H9 (cell line): ENCODE measurements at regions not wholly inside any gene's neighbourhood (a gene's known extent, or its start where the extent isn't known, plus 50 kb on each side); places are given as distances from the start of the nearest gene placed in this dataset.

Experiments
- DNase-seq: peaks from one replicate; pipeline ENCODE4 v3.0.0-alpha.2; 2017
- H2AFZ ChIP-seq: one replicate; pipeline ENCODE4 v1.6.1; 2013; ENCODE audit warnings: mild to moderate bottlenecking, low read length, control low read depth, moderate library complexity
- H2AK5ac ChIP-seq: 2 replicates; pipeline ENCODE4 v1.6.1; 2013; ENCODE audit warnings: low read length, control low read depth, mixed read lengths; ENCODE audit not compliant: insufficient read length
- H2BK120ac ChIP-seq: one replicate; pipeline ENCODE4 v1.6.1; 2013; ENCODE audit warnings: low read depth, mild to moderate bottlenecking, low read length, control low read depth, inconsistent platforms; ENCODE audit not compliant: poor library complexity, severe bottlenecking
- H2BK12ac ChIP-seq: 2 replicates; pipeline ENCODE4 v1.6.1; 2013; ENCODE audit warnings: low read length, control low read depth, mixed read lengths, low read depth; ENCODE audit not compliant: insufficient read length
- H2BK15ac ChIP-seq: 2 replicates; pipeline ENCODE4 v1.6.1; 2013; ENCODE audit warnings: low read depth, low read length, control low read depth
- H2BK20ac ChIP-seq: one replicate; pipeline ENCODE4 v1.6.1; 2013; ENCODE audit warnings: low read depth, mild to moderate bottlenecking, low read length, control low read depth, inconsistent platforms; ENCODE audit not compliant: poor library complexity, severe bottlenecking
- H2BK5ac ChIP-seq: 2 replicates; pipeline ENCODE4 v1.6.1; 2013; ENCODE audit warnings: low read length, control low read depth, mixed read lengths; ENCODE audit not compliant: insufficient read length
- H3K14ac ChIP-seq: 2 replicates; pipeline ENCODE4 v1.6.1; 2013; ENCODE audit warnings: low read length, control low read depth; ENCODE audit not compliant: insufficient read depth
- H3K18ac ChIP-seq: 2 replicates; pipeline ENCODE4 v1.6.1; 2013; ENCODE audit warnings: low read depth, mild to moderate bottlenecking, mixed read lengths, low read length, control low read depth; ENCODE audit not compliant: insufficient read length
- H3K23ac ChIP-seq: 2 replicates; pipeline ENCODE4 v1.6.1; 2013; ENCODE audit warnings: low read length, control low read depth, mixed read lengths, low read depth; ENCODE audit not compliant: insufficient read length
- H3K23me2 ChIP-seq: 2 replicates; pipeline ENCODE4 v1.6.1; 2013; ENCODE audit warnings: low read depth, mild to moderate bottlenecking, mixed read lengths, low read length, control low read depth; ENCODE audit not compliant: insufficient read length, poor library complexity, severe bottlenecking
- H3K27ac ChIP-seq: 2 replicates; pipeline ENCODE4 v1.5.1; 2013; ENCODE audit warnings: low read length, control low read depth, mixed read lengths, low read depth; ENCODE audit not compliant: insufficient read length
- H3K27me3 ChIP-seq: 2 replicates; pipeline ENCODE4 v1.6.1; 2013; ENCODE audit warnings: low read length, control low read depth, inconsistent platforms; ENCODE audit not compliant: insufficient read depth
- H3K4ac ChIP-seq: 2 replicates; pipeline ENCODE4 v1.6.1; 2013; ENCODE audit warnings: low read depth, mild to moderate bottlenecking, control low read depth, inconsistent platforms, low read length, moderate library complexity
- H3K4me1 ChIP-seq: 2 replicates; pipeline ENCODE4 v1.6.1; 2013; ENCODE audit warnings: low read length, control low read depth, inconsistent platforms; ENCODE audit not compliant: insufficient read depth
- H3K4me2 ChIP-seq: 2 replicates; pipeline ENCODE4 v1.6.1; 2013; ENCODE audit warnings: low read length, control low read depth, mixed read lengths; ENCODE audit not compliant: insufficient read length, insufficient read depth
- H3K56ac ChIP-seq: 2 replicates; pipeline ENCODE4 v1.6.1; 2013; ENCODE audit warnings: low read depth, mild to moderate bottlenecking, mixed read lengths, low read length, control low read depth; ENCODE audit not compliant: insufficient read length
- H3K79me1 ChIP-seq: 2 replicates; pipeline ENCODE4 v1.6.1; 2013; ENCODE audit warnings: low read depth, mild to moderate bottlenecking, moderate library complexity, low read length, control low read depth, inconsistent platforms; ENCODE audit not compliant: insufficient read depth, poor library complexity, severe bottlenecking
- H3K79me2 ChIP-seq: 2 replicates; pipeline ENCODE4 v1.6.1; 2013; ENCODE audit warnings: low read length, control low read depth, inconsistent platforms; ENCODE audit not compliant: insufficient read depth
- H3K9ac ChIP-seq: 2 replicates; pipeline ENCODE4 v1.6.1; 2013; ENCODE audit warnings: low read length, control low read depth, mixed read lengths; ENCODE audit not compliant: insufficient read length; ENCODE audit errors: extremely low read depth
- H3K9me3 ChIP-seq: one replicate; pipeline ENCODE4 v1.6.1; 2013; ENCODE audit warnings: low read depth, low read length, inconsistent platforms; ENCODE audit not compliant: control insufficient read depth
- H3T11ph ChIP-seq: one replicate; pipeline ENCODE4 v1.6.1; 2013; ENCODE audit warnings: mild to moderate bottlenecking, low read length, control low read depth, inconsistent platforms
- H4K20me1 ChIP-seq: one replicate; pipeline ENCODE4 v1.6.1; 2013; ENCODE audit not compliant: control insufficient read depth, insufficient read length, insufficient read depth
- H4K5ac ChIP-seq: 2 replicates; pipeline ENCODE4 v1.6.1; 2013; ENCODE audit warnings: low read depth, mild to moderate bottlenecking, mixed read lengths, low read length, control low read depth; ENCODE audit not compliant: insufficient read length
- H4K8ac ChIP-seq: replicated peaks from 2 replicates; pipeline ENCODE4 v1.6.1; 2013; ENCODE audit warnings: low read length, control low read depth, mixed read lengths, low read depth; ENCODE audit not compliant: insufficient read length
- H4K91ac ChIP-seq: 2 replicates; pipeline ENCODE4 v1.6.1; 2013; ENCODE audit warnings: low read depth, mild to moderate bottlenecking, moderate library complexity, mixed read lengths, low read length, control low read depth; ENCODE audit not compliant: insufficient read length
- H3K27ac Mint-ChIP-seq, 3 experiments: 2 replicates in 2 of 3; 3 replicates in 1 of 3; pipeline ENCODE4 v1.8.0; 2020 to 2021; ENCODE audit warnings: mixed read lengths in 3 of 3, mild to moderate bottlenecking in 1 of 3, moderate library complexity in 1 of 3
- H3K27me3 Mint-ChIP-seq: 2 replicates; pipeline ENCODE4 v1.8.0; 2021; ENCODE audit warnings: low read depth, mild to moderate bottlenecking, moderate library complexity, mixed read lengths
- H3K36me3 Mint-ChIP-seq, 3 experiments: 2 replicates in 2 of 3; 3 replicates in 1 of 3; pipeline ENCODE4 v1.8.0; 2020 to 2021; ENCODE audit warnings: low read depth in 3 of 3, mixed read lengths in 3 of 3; ENCODE audit not compliant: insufficient read depth in 1 of 3
- H3K4me1 Mint-ChIP-seq, 2 experiments: 2 replicates each; pipeline ENCODE4 v1.8.0; 2020; ENCODE audit warnings: mixed read lengths in 2 of 2
- H3K4me3 Mint-ChIP-seq, 2 experiments: 2 replicates in 1 of 2; 3 replicates in 1 of 2; pipeline ENCODE4 v1.8.0; 2020 to 2021; ENCODE audit warnings: mild to moderate bottlenecking in 2 of 2, mixed read lengths in 2 of 2, moderate library complexity in 1 of 2
- H3K9me3 Mint-ChIP-seq, 2 experiments: 2 replicates in 1 of 2; 3 replicates in 1 of 2; pipeline ENCODE4 v1.8.0; 2020; ENCODE audit warnings: mild to moderate bottlenecking in 2 of 2, mixed read lengths in 2 of 2, moderate library complexity in 1 of 2
- WGBS: extraction: QIAGEN DNeasy Blood & Tissue Kit; methylation state at CpG from one replicate; pipeline ENCODE4 v1.1.7; 2013; ENCODE audit warnings: missing lambda C conversion rate, low lambda C conversion rate, mixed read lengths; ENCODE audit not compliant: insufficient read length; ENCODE audit errors: extremely low coverage; 5-methylcytosine and 5-hydroxymethylcytosine counted together
- TF ChIP-seq, protein P1 (sequence below): fragments of 200-600 bp; sonication (generic); conservative IDR thresholded peaks from 3 replicates; pipeline ENCODE4 v1.8.0; 2021; ENCODE audit warnings: antibody characterized with exemption, mild to moderate bottlenecking

DNA sequence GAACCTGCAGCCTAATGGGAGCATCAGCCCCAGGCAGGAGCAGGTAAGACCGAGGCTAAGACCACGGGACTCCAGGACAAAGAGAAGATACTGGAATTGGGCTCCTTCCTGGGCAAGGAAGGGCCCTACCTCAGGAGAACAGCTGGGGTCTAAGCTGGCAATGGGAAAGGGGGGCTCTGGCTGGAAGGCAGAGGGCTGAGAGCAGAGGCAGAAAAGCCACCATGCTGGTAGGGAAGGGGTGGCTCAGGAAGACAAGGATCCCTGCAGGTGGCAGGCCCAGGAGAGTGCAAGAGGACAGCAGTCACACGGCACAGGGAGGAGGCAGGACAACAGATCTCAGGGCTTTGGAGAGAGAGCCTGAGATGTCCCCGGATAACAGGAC lies 203.5 kb downstream of the NDUFA10 start:
- H3K4ac ChIP-seq: no peak overlapping the region
- no peaks in the 10 kb centered on the region for H4K20me1 ChIP-seq
- no peak overlapping the region for H4K8ac ChIP-seq
- no peak overlapping the region for H2AFZ ChIP-seq
- H3K23me2 ChIP-seq: no peaks in the 10 kb centered on the region
- peaks cover 20 to 22% of the 10 kb centered on the region in 2 experiments for H3K4me1 Mint-ChIP-seq
- H3K9me3 Mint-ChIP-seq: peaks cover 0 to 3% of the 10 kb centered on the region in 2 experiments; a peak in 1 of 5 replicates
- no peak overlapping the region for H3K27ac ChIP-seq
- H3K14ac ChIP-seq: no peak overlapping the region
- no peak overlapping the region for H3T11ph ChIP-seq
- no peak overlapping the region for H3K4me3 Mint-ChIP-seq
- H3K27me3 ChIP-seq: no peaks in the 10 kb centered on the region
- peak; percentile 16 for DNase-seq
- H3K9me3 ChIP-seq: no peaks in the 10 kb centered on the region
- H4K91ac ChIP-seq: no peak overlapping the region
- H2BK5ac ChIP-seq: no peak overlapping the region
- TF ChIP-seq, protein P1, sequence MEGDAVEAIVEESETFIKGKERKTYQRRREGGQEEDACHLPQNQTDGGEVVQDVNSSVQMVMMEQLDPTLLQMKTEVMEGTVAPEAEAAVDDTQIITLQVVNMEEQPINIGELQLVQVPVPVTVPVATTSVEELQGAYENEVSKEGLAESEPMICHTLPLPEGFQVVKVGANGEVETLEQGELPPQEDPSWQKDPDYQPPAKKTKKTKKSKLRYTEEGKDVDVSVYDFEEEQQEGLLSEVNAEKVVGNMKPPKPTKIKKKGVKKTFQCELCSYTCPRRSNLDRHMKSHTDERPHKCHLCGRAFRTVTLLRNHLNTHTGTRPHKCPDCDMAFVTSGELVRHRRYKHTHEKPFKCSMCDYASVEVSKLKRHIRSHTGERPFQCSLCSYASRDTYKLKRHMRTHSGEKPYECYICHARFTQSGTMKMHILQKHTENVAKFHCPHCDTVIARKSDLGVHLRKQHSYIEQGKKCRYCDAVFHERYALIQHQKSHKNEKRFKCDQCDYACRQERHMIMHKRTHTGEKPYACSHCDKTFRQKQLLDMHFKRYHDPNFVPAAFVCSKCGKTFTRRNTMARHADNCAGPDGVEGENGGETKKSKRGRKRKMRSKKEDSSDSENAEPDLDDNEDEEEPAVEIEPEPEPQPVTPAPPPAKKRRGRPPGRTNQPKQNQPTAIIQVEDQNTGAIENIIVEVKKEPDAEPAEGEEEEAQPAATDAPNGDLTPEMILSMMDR: no peak
- no peak overlapping the region for H2AK5ac ChIP-seq
- peak overlapping the region in 1 of 3 experiments; percentile 49; a peak in 1 of 7 replicates for H3K27ac Mint-ChIP-seq
- H3K9ac ChIP-seq: no peak overlapping the region
- no peak overlapping the region for H2BK12ac ChIP-seq
- no peaks in the 10 kb centered on the region; a peak in 2 of 7 replicates for H3K36me3 Mint-ChIP-seq
- no peaks in the 10 kb centered on the region; the same call in 1 of the 2 replicates for H3K4me1 ChIP-seq
- H3K79me2 ChIP-seq: no peaks in the 10 kb centered on the region
- H2BK120ac ChIP-seq: no peak overlapping the region
- H2BK20ac ChIP-seq: no peak overlapping the region
- H2BK15ac ChIP-seq: no peak overlapping the region
- H3K18ac ChIP-seq: no peak overlapping the region
- no CpG with 5 or more reads among the region's 4 CpGs for whole genome bisulfite sequencing
- no peak overlapping the region for H3K23ac ChIP-seq
- H3K27me3 Mint-ChIP-seq: peaks cover 26% of the 10 kb centered on the region
- no peak overlapping the region for H3K4me2 ChIP-seq
- no peak overlapping the region for H4K5ac ChIP-seq
- no peaks in the 10 kb centered on the region for H3K79me1 ChIP-seq
- no peak overlapping the region for H3K56ac ChIP-seq
